ENCODE measurements at regions not wholly inside any gene's neighbourhood (a gene's known extent, or its start where the extent isn't known, plus 50 kb on each side); places are given as distances from the start of the nearest gene placed in this dataset.

- H3K4me1 ChIP-seq: no peaks in the 10 kb centered on the region
- H3K27me3 ChIP-seq: no peaks in the 10 kb centered on the region
- WGBS, 2 donors (ENCODE audit: low coverage in 1 of 2): 73 to 85% methylated on average over 1 of the region's 1 CpG
- H3K27ac ChIP-seq: no peak overlapping the region
- TF ChIP-seq EP300 (IDR thresholded peaks at IDR 0.05): no peak
- TF ChIP-seq POLR2A (IDR thresholded peaks at IDR 0.05): no peak
- TF ChIP-seq, protein P1, sequence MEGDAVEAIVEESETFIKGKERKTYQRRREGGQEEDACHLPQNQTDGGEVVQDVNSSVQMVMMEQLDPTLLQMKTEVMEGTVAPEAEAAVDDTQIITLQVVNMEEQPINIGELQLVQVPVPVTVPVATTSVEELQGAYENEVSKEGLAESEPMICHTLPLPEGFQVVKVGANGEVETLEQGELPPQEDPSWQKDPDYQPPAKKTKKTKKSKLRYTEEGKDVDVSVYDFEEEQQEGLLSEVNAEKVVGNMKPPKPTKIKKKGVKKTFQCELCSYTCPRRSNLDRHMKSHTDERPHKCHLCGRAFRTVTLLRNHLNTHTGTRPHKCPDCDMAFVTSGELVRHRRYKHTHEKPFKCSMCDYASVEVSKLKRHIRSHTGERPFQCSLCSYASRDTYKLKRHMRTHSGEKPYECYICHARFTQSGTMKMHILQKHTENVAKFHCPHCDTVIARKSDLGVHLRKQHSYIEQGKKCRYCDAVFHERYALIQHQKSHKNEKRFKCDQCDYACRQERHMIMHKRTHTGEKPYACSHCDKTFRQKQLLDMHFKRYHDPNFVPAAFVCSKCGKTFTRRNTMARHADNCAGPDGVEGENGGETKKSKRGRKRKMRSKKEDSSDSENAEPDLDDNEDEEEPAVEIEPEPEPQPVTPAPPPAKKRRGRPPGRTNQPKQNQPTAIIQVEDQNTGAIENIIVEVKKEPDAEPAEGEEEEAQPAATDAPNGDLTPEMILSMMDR (IDR thresholded peaks at IDR 0.05): no peak
- no peak for TF ChIP-seq POLR2AphosphoS5 (IDR thresholded peaks at IDR 0.05)
- H3K4me3 ChIP-seq: no peak overlapping the region
- H3K9me3 ChIP-seq: peaks cover 0 to 18% (median 0%) of the 10 kb centered on the region in 3 donors
- H3K36me3 ChIP-seq: no peaks in the 10 kb centered on the region
- ATAC-seq: no peak
Observed at GRCh38 chr18:33833842-33834241, 255.8 kb downstream of the ASXL3 start.

GRCh38 chr18:33831424-33831823 lies 253.4 kb downstream of the ASXL3 start:
- WGBS, 2 donors (ENCODE audit: low coverage in 1 of 2): 11 to 17% methylated on average over 1 of the region's 1 CpG
- TF ChIP-seq, protein P1 (IDR thresholded peaks at IDR 0.05): no peak
- TF ChIP-seq EP300 (IDR thresholded peaks at IDR 0.05) (no peak), POLR2AphosphoS5 (IDR thresholded peaks at IDR 0.05) (no peak), POLR2A (IDR thresholded peaks at IDR 0.05) (no peak)
- Histone ChIP-seq H3K9me3 (peaks cover 0 to 18% (median 0%) of the 10 kb centered on the region in 3 donors), H3K4me1 (no peaks in the 10 kb centered on the region), H3K36me3 (no peaks in the 10 kb centered on the region), H3K4me3 (no peak overlapping the region), H3K27ac (no peak overlapping the region), H3K27me3 (no peaks in the 10 kb centered on the region)
- ATAC-seq: no peak

DNA sequence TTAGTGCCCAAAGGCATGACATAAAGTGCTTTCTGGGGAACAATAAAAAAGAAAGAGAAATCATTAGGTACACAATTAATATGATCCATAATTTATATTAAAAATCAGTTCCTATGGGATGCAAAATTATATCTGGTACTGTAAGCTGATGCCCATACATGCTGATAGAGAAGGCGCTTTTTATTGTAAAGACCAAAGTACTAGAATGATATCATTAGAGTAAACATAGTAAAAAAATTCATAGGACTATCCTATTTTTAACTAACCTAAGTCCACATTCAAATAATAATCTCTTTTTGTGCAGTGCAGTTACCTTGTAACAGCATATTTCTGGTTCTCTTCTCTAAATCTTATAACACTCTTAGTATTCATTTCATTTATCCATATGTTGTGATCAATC lies 252.2 kb downstream of the ASXL3 start:
- Histone ChIP-seq H3K27ac (no peak overlapping the region), H3K27me3 (no peaks in the 10 kb centered on the region), H3K4me1 (no peaks in the 10 kb centered on the region), H3K4me3 (no peak overlapping the region), H3K9me3 (peaks cover 0 to 18% (median 0%) of the 10 kb centered on the region in 3 donors), H3K36me3 (no peaks in the 10 kb centered on the region)
- WGBS, 2 donors (ENCODE audit: low coverage in 1 of 2): 82 to 92% methylated on average over 1 of the region's 1 CpG
- no peak for ATAC-seq
- TF ChIP-seq POLR2A (IDR thresholded peaks at IDR 0.05) (no peak), POLR2AphosphoS5 (IDR thresholded peaks at IDR 0.05) (no peak), EP300 (IDR thresholded peaks at IDR 0.05) (no peak)
- TF ChIP-seq, protein P1 (IDR thresholded peaks at IDR 0.05): no peak

DNA sequence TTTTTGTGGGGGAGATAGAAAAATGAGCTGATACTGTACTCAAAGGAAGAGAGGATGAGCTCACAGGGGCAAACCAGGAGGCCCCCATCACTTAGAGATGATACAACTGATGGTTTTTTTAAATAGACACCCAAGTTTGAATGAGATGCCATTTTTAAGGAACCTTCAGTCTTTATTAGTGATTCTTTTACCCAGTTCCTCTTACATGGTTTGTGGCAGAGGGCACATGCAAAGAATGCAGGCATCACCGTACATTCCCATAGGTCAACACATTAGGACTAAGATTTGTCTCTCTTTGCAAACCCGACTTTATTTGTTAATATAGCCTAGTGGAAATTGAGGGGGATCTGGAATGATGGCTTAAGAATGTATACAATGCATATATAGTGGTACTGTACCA lies 250.9 kb downstream of the ASXL3 start:
- no peak overlapping the region for H3K27ac ChIP-seq
- no peaks in the 10 kb centered on the region for H3K36me3 ChIP-seq
- no peaks in the 10 kb centered on the region for H3K4me1 ChIP-seq
- TF ChIP-seq, protein P1 (IDR thresholded peaks at IDR 0.05): no peak
- TF ChIP-seq EP300 (IDR thresholded peaks at IDR 0.05) (no peak), POLR2AphosphoS5 (IDR thresholded peaks at IDR 0.05) (no peak), POLR2A (IDR thresholded peaks at IDR 0.05) (no peak)
- H3K9me3 ChIP-seq: peaks cover 0 to 18% (median 0%) of the 10 kb centered on the region in 3 donors
- no peak overlapping the region for H3K4me3 ChIP-seq
- H3K27me3 ChIP-seq: no peaks in the 10 kb centered on the region
- ATAC-seq: no peak
- 67% methylated on average over 2 of the region's 2 CpGs for WGBS, 2 donors (ENCODE audit: low coverage in 1 of 2)

DNA sequence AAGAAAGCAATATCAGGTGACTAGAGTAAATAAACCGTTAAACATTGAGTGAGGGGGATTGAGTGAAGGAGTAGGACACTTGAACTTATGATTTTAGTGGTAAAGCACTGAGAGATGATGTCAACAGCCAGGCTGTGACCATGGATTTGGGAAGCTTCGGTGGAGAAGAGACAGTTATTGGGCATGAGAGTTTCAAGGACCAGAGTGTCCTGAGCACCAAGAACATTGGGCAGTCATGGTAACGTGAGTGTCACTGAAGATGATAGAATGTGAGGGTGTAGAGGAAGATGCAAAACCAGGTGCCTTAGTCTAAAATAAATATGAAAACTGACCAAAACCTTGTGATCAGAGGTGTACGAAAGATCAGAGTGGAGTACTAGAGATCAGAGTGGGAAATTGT lies 248.1 kb downstream of the ASXL3 start:
- Histone ChIP-seq H3K4me3 (no peak overlapping the region), H3K4me1 (no peaks in the 10 kb centered on the region), H3K27me3 (no peaks in the 10 kb centered on the region), H3K9me3 (peaks cover 0 to 4% (median 0%) of the 10 kb centered on the region in 3 donors), H3K27ac (no peak overlapping the region), H3K36me3 (no peaks in the 10 kb centered on the region)
- TF ChIP-seq POLR2AphosphoS5 (IDR thresholded peaks at IDR 0.05) (no peak), EP300 (IDR thresholded peaks at IDR 0.05) (no peak), POLR2A (IDR thresholded peaks at IDR 0.05) (no peak)
- TF ChIP-seq, protein P1 (IDR thresholded peaks at IDR 0.05): no peak
- WGBS, 2 donors (ENCODE audit: low coverage in 1 of 2): 80 to 83% methylated on average over 2 to 4 of the region's 4 CpGs
- no peak for ATAC-seq

Data from gastroesophageal sphincter (tissue), 4 donors.